Left lobe of liver (tissue), 2 donors: ENCODE measurements at regions not wholly inside any gene's neighbourhood (a gene's known extent, or its start where the extent isn't known, plus 50 kb on each side); places are given as distances from the start of the nearest gene placed in this dataset.
A peak's percentile ranks its signal among the peaks of the same experiment; 100 is the strongest.

ENCODE experiments used
- ATAC-seq: fragments of 200-7000 bp; cut with Tn5 transposase; one replicate; pipeline ENCODE4 v1.9.1; 2020; ENCODE audit warnings: mild to moderate bottlenecking, moderate library complexity
- DNase-seq: peaks from one replicate; pipeline ENCODE4 v3.0.0-alpha.2; 2020; ENCODE audit warnings: low spot score
- donor health status: DM: no; HTN: no; CAD: no; lungs with moderate emphysema.
- donor health status: DM: no; HTN: yes; CAD: no.

GRCh38 chr21:24938573-24938972 is 668.7 kb downstream of the MRPL39 start:
- ATAC-seq, result no peak
- DNase-seq, result no peak

- DNase-seq, result no peak
- ATAC-seq, result no peak
Measured at GRCh38 chr21:24935991-24936390, 671.3 kb downstream of the MRPL39 start.

- ATAC-seq (no peak), DNase-seq (no peak)
Measured at GRCh38 chr21:24910591-24910990, 696.7 kb downstream of the MRPL39 start.

- no peak for DNase-seq
- peak; percentile 38 for ATAC-seq
Measured at GRCh38 chr21:24903994-24904635, 703.2 kb downstream of the MRPL39 start.

GRCh38 chr21:24899138-24899537 is 708.1 kb downstream of the MRPL39 start:
- no peak for DNase-seq
- ATAC-seq, result no peak

GRCh38 chr21:24897883-24898282 is 709.4 kb downstream of the MRPL39 start:
- ATAC-seq (no peak), DNase-seq (no peak)

- DNase-seq (no peak), ATAC-seq (no peak)
Measured at GRCh38 chr21:24896735-24897124, 710.6 kb downstream of the MRPL39 start.

- peak; percentile 56 for ATAC-seq
- no peak for DNase-seq
Measured at GRCh38 chr21:24895885-24896734, 711.2 kb downstream of the MRPL39 start.

GRCh38 chr21:24894324-24894723 is 713.0 kb downstream of the MRPL39 start:
- ATAC-seq, result no peak

GRCh38 chr21:24890021-24890420 is 717.3 kb downstream of the MRPL39 start:
- DNase-seq, result no peak
- no peak for ATAC-seq

More at GRCh38 chr21:24894324-24894723, 713.0 kb downstream of the MRPL39 start:
- no peak for DNase-seq

- ATAC-seq (no peak), DNase-seq (no peak)
Measured at GRCh38 chr21:24881506-24881905, 725.8 kb downstream of the MRPL39 start.

- ATAC-seq (no peak), DNase-seq (no peak)
Measured at GRCh38 chr21:24870633-24871032, 736.6 kb downstream of the MRPL39 start.

- no peak for ATAC-seq
- no peak for DNase-seq
Measured at GRCh38 chr21:24869862-24870261, 737.4 kb downstream of the MRPL39 start.

GRCh38 chr21:24868117-24868516 is 739.2 kb downstream of the MRPL39 start:
- ATAC-seq (no peak), DNase-seq (no peak)

GRCh38 chr21:24861471-24861870 is 745.8 kb downstream of the MRPL39 start:
- no peak for ATAC-seq
- no peak for DNase-seq

GRCh38 chr21:24856326-24856725 is 751.0 kb downstream of the MRPL39 start:
- ATAC-seq (no peak), DNase-seq (no peak)

GRCh38 chr21:24852610-24853195 is 754.6 kb downstream of the MRPL39 start:
- DNase-seq, result no peak
- ATAC-seq, result no peak

GRCh38 chr21:24850121-24850520 is 757.2 kb downstream of the MRPL39 start:
- no peak for DNase-seq
- no peak for ATAC-seq

GRCh38 chr21:24844671-24845070 is 762.6 kb downstream of the MRPL39 start:
- ATAC-seq (no peak), DNase-seq (no peak)

GRCh38 chr21:24840287-24840686 is 767.0 kb downstream of the MRPL39 start:
- ATAC-seq, result no peak
- DNase-seq, result no peak

GRCh38 chr21:24832961-24833360 is 774.3 kb downstream of the MRPL39 start:
- no peak for ATAC-seq
- no peak for DNase-seq

- no peak for DNase-seq
- ATAC-seq, result no peak
Measured at GRCh38 chr21:24829397-24829796, 777.9 kb downstream of the MRPL39 start.
